Thyroid gland (tissue), 4 donors: ENCODE measurements at regions not wholly inside any gene's neighbourhood (a gene's known extent, or its start where the extent isn't known, plus 50 kb on each side); places are given as distances from the start of the nearest gene placed in this dataset.

ENCODE experiments used
- DNase-seq, 2 donors: peaks; one replicate each; pipeline ENCODE4 v3.0.0-alpha.2; 2019
- H3K27ac ChIP-seq, 3 donors: fragments of 200-600 bp; sonication (generic); 1 replicate in 2 of 3; 2 replicates in 1 of 3; pipeline ENCODE4 v1.5.1; 2016 to 2019; ENCODE audit warnings: mild to moderate bottlenecking in 1 of 3, moderate library complexity in 1 of 3
- H3K27me3 ChIP-seq: fragments of 200-600 bp; sonication (generic); one replicate; pipeline ENCODE4 v1.5.1; 2019
- H3K36me3 ChIP-seq, 2 donors: fragments of 200-600 bp; sonication (generic); one replicate each; pipeline ENCODE4 v1.5.1; 2016 to 2019
- H3K4me1 ChIP-seq, 2 donors: fragments of 200-600 bp; sonication (generic); one replicate each; pipeline ENCODE4 v1.5.1; 2017 to 2019
- H3K4me3 ChIP-seq, 3 donors: fragments of 200-600 bp; sonication (generic); replicated peaks in 1 of 3; 1 replicate in 2 of 3; 2 replicates in 1 of 3; pipeline ENCODE4 v1.5.1; 2016; ENCODE audit warnings: mild to moderate bottlenecking in 1 of 3
- H3K9me3 ChIP-seq: fragments of 200-600 bp; sonication (generic); one replicate; pipeline ENCODE4 v1.5.1; 2017
- POLR2A ChIP-seq, 2 donors: fragments of 450-650 bp; IDR thresholded peaks; one replicate each; pipeline ENCODE4 v1.6.1; 2017; ENCODE audit warnings: antibody characterized with exemption in 2 of 2, mild to moderate bottlenecking in 2 of 2, moderate library complexity in 1 of 2
- WGBS, 2 donors: methylation state at CpG; one replicate each; pipeline ENCODE4 v1.1.5; 2017; 5-methylcytosine and 5-hydroxymethylcytosine counted together
- intact Hi-C: fragments of 100-400 bp; cut with DNase I; formaldehyde crosslinking; loops from one replicate; pipeline ENCODE4 v1.15.1; 2023
- TF ChIP-seq, protein P1 (sequence below), 6 experiments: fragments of 200-600 bp in 3 of 6; fragments of 450-650 bp in 3 of 6; sonication (generic) in 3 of 6; IDR thresholded peaks; one replicate each; pipeline ENCODE4 v1.5.1; 2016 to 2019; ENCODE audit warnings: antibody characterized with exemption in 6 of 6, mild to moderate bottlenecking in 2 of 6, inconsistent platforms in 1 of 6, moderate library complexity in 1 of 6

- TF ChIP-seq, protein P1, sequence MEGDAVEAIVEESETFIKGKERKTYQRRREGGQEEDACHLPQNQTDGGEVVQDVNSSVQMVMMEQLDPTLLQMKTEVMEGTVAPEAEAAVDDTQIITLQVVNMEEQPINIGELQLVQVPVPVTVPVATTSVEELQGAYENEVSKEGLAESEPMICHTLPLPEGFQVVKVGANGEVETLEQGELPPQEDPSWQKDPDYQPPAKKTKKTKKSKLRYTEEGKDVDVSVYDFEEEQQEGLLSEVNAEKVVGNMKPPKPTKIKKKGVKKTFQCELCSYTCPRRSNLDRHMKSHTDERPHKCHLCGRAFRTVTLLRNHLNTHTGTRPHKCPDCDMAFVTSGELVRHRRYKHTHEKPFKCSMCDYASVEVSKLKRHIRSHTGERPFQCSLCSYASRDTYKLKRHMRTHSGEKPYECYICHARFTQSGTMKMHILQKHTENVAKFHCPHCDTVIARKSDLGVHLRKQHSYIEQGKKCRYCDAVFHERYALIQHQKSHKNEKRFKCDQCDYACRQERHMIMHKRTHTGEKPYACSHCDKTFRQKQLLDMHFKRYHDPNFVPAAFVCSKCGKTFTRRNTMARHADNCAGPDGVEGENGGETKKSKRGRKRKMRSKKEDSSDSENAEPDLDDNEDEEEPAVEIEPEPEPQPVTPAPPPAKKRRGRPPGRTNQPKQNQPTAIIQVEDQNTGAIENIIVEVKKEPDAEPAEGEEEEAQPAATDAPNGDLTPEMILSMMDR (IDR thresholded peaks at IDR 0.05): no peak
- no peak for TF ChIP-seq POLR2A (IDR thresholded peaks at IDR 0.05)
- H3K9me3 ChIP-seq: no peaks in the 10 kb centered on the region
- H3K36me3 ChIP-seq: no peaks in the 10 kb centered on the region
- no peak for DNase-seq
- H3K27ac ChIP-seq: no peak overlapping the region
- WGBS, 2 donors: 65 to 66% methylated on average over 11 of the region's 11 CpGs
- intact Hi-C loops: no loop called here
- H3K4me1 ChIP-seq: no peaks in the 10 kb centered on the region
- no peak overlapping the region for H3K4me3 ChIP-seq
- no peaks in the 10 kb centered on the region for H3K27me3 ChIP-seq
These were observed 106.0 kb upstream of the TIAM1 start for GRCh38 chr21:31449921-31450535.

DNA sequence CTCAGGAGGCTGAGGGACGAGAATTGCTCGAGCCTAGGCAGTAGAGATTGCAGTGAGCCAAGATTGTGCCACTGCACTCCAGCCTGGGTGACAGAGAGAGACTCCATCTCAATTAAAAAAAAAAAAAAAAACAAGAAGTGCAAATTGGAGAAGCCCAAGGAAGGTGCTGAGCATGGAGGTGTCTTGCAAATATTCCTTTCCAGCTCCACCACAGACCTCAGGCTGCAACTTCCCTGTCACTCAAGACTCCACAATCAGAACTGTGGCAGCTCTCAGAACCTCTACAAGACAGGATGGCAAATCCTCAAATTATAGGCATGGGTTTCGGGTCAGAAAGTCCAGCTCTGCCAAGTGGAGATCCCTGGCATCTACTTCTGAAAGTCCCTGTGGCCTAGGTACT lies 104.4 kb upstream of the TIAM1 start:
- Histone ChIP-seq H3K36me3 (no peaks in the 10 kb centered on the region), H3K4me1 (no peaks in the 10 kb centered on the region), H3K27ac (no peak overlapping the region), H3K27me3 (no peaks in the 10 kb centered on the region), H3K9me3 (no peaks in the 10 kb centered on the region), H3K4me3 (no peak overlapping the region)
- intact Hi-C loops: no loop called here
- TF ChIP-seq, protein P1 (IDR thresholded peaks at IDR 0.05): no peak
- no peak for TF ChIP-seq POLR2A (IDR thresholded peaks at IDR 0.05)
- WGBS, 2 donors: 54 to 82% methylated on average over 3 of the region's 3 CpGs
- no peak for DNase-seq

- H3K4me1 ChIP-seq: no peaks in the 10 kb centered on the region
- no peaks in the 10 kb centered on the region for H3K27me3 ChIP-seq
- TF ChIP-seq POLR2A (IDR thresholded peaks at IDR 0.05): no peak
- TF ChIP-seq, protein P1 (IDR thresholded peaks at IDR 0.05): no peak
- no peaks in the 10 kb centered on the region for H3K9me3 ChIP-seq
- DNase-seq: no peak
- intact Hi-C loops: no loop called here
- 48 to 74% methylated on average over 3 of the region's 3 CpGs for WGBS, 2 donors
- no peak overlapping the region for H3K4me3 ChIP-seq
- H3K27ac ChIP-seq: no peak overlapping the region
- no peaks in the 10 kb centered on the region for H3K36me3 ChIP-seq
These were observed 103.4 kb upstream of the TIAM1 start for GRCh38 chr21:31447505-31447904.

DNA sequence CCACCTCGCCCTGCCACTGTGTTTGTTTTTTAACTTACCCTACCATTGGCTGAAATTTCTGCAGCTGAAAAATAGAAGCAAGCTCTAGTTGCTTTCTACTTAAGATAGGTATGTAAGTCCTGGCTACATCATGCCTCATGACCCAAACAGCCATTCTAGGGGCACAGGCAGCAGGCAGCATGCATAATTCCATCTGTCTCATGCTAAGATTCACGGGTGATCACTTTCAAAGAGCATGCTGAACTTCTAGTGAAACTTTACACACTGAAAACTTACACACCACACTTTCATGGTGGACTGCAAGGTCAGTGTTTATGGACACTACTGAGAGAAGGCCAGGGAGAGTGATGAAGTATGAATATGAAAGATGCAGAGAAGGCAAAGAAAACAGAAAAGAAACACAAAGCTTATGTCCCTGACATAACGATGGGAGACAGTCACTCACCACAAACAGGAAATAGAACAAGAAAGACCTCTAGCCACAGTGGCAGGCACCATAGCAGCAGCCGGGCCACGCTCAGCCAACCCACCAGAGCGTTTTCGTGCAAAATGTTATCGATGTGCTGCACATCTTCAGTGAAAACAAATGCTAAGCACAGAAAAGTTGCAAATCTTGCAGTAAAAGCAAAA lies 102.3 kb upstream of the TIAM1 start:
- DNase-seq: no peak
- H3K4me1 ChIP-seq: no peaks in the 10 kb centered on the region
- H3K27ac ChIP-seq: no peak overlapping the region
- no peaks in the 10 kb centered on the region for H3K36me3 ChIP-seq
- no peaks in the 10 kb centered on the region for H3K9me3 ChIP-seq
- TF ChIP-seq, protein P1 (IDR thresholded peaks at IDR 0.05): no peak
- no peak for TF ChIP-seq POLR2A (IDR thresholded peaks at IDR 0.05)
- WGBS, 2 donors: 63 to 83% methylated on average over 8 of the region's 8 CpGs
- H3K27me3 ChIP-seq: no peaks in the 10 kb centered on the region
- intact Hi-C loops: no loop called here
- no peak overlapping the region for H3K4me3 ChIP-seq

GRCh38 chr21:31445137-31445536 lies 101.1 kb upstream of the TIAM1 start:
- no peaks in the 10 kb centered on the region for H3K4me1 ChIP-seq
- no peak overlapping the region for H3K4me3 ChIP-seq
- H3K27ac ChIP-seq: no peak overlapping the region
- no peaks in the 10 kb centered on the region for H3K27me3 ChIP-seq
- 95% methylated on average over 4 of the region's 4 CpGs for WGBS, 2 donors
- no peaks in the 10 kb centered on the region for H3K36me3 ChIP-seq
- no peak for TF ChIP-seq POLR2A (IDR thresholded peaks at IDR 0.05)
- TF ChIP-seq, protein P1 (IDR thresholded peaks at IDR 0.05): no peak
- intact Hi-C loops: no loop called here
- H3K9me3 ChIP-seq: no peaks in the 10 kb centered on the region
- no peak for DNase-seq
